ENCODE measurements at regions not wholly inside any gene's neighbourhood (a gene's known extent, or its start where the extent isn't known, plus 50 kb on each side); places are given as distances from the start of the nearest gene placed in this dataset.
"Not testable (repeated sequence)": the region's sequence is repeated elsewhere in the genome, so short reads cannot be mapped to it uniquely, and the experiment has no call there.

GRCh38 chr5:8731110-8731509 is 814.8 kb downstream of the SEMA5A start:
- not testable (repeated sequence) for DNase-seq

DNA sequence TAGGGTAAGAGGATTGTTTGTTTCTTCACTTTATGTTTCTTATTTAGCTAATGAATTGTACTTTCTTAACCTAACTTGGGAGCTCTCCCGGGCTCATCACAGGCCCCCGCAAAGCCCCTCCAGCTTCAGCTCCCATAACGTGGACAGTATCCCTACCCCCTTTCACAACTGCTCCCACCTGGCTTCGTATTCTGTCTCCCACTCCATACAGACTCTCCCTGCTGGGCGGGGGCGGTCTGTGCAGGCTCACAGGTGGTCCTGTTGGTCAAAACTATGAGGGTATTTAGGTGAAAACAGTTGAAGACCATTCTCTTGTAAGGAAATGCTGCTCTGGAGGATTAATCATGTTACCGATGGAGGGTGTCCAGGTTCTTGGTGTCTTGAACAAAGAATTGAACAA is 805.3 kb downstream of the SEMA5A start:
- DNase-seq = no peak

DNA sequence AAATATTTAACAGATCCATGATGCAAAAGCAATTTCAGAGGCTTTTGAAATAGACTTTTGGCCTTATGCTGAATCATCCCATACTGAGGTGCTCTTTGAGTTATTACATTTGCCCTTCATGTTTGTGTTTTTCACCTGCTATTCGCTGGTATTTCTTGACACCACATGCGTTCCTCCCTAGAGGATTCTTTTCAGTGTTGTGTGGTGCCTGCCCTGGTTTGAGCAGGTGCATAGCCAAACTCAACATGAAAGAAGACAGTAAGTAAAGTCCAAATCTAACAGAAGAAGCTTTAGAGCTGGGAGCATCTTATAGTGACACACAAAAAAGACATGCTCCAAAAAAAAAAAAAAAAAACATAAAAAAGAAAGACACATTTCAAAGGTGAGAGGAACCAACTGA is 796.3 kb downstream of the SEMA5A start:
- DNase-seq = no peak

GRCh38 chr5:8750100-8750499 is 795.8 kb downstream of the SEMA5A start:
- DNase-seq = no peak

- no peak for DNase-seq
Observed at GRCh38 chr5:8751971-8752370, 793.9 kb downstream of the SEMA5A start.

DNA sequence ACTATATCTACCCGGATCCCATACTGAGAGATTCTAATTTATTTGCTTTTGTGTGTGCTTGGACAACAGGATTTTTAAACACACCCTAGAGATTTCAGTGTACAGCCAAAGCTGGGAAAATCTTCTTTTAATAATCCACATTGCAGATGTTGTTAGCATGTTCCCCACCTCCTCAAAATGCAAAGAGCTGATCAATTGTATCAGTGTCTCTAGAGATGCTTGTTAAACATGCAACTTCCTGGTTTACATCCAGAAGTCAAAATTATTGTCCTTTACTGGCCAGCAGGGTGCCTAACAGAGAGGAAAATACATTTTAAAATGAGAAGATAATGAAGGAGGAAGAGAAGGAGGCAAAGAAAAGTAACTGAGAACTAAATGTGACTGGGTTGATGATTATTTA is 793.3 kb downstream of the SEMA5A start:
- no peak for DNase-seq

DNA sequence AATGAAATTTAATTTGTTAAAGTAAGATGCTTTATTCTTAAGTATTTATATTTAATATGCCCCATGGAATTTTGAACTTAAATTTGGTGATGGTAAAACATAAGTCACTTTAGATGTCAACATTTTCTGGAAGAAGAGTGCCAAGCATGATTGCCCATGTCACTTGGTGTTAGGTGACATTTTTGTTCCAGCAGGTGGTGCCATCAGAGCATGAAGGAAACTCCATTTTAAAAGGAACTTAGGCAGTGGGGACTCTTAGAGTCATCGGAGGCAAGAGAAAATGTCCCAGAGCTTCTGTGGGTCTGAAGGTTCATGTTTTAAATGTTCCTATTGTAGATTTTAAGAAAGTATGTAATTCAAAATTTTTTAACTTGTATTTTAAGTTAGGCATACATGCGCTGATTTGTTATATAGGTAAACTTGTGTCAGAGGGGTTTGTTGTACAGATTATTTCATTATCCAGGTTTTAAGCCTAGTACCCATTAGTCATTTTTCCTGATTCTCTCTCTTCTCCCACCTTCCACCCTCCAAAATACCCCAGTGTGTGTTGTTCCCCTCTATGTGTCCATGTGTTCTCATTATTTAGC is 789.3 kb downstream of the SEMA5A start:
- DNase-seq = peak; percentile 6

DNA sequence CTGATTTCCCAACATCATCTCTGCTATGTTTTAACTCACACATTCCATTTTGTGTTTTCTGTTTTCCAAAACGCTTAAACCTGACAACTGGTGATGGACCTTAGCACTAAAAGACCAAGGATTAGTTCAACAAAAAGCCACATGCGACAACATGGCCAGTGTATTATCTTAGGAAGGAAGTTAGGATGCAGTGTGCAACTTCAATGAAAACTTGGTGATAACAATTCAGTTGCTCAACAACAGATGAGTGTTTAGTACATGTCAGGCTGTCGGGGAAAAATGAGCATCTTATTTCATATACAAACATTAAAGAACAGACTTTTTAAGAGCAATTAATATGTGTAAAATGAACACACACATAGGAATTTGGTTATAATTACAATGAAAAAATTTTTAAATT is 780.0 kb downstream of the SEMA5A start:
- no peak for DNase-seq

GRCh38 chr5:8766448-8766847 is 779.4 kb downstream of the SEMA5A start:
- DNase-seq = no peak

DNA sequence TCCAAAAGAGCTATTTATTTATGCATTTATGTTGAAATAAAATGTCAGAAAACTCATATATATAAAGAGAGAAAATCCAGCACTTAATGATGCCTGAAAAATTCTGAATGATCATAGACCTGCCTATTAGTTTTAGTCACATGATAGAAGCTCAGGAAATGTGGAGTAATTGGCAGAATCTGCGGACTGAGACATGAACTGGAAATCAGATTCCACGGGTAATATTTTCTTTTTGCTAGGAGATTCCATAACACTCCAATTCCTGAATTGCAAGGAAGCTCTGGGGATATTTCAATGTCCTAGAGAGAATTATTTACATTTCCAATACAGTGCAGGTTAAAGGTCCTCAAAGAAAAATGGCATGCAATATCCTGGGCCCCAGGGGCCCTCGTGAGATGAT is 778.8 kb downstream of the SEMA5A start:
- DNase-seq = no peak

GRCh38 chr5:8767746-8768145 is 778.1 kb downstream of the SEMA5A start:
- DNase-seq = no peak

DNA sequence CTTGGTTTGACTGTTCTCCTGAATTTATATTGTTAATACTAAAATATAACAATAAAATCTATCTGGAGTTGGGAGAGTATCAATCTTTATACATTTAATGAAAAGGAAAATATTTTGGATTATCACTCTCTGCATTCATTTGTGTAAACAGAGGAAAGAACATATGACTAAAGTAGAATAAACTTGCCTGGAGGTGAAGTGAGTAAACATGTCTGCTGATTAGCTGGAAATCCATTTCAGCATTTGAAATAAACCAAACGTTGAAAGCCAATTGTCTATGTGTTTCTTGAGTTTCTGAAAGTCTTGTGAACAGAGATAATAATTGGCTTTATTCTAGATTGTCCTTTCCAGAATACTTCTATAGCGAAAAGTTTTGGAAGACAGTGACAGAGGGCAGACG is 776.2 kb downstream of the SEMA5A start:
- no peak for DNase-seq

- no peak for DNase-seq
Observed at GRCh38 chr5:8770431-8770830, 775.4 kb downstream of the SEMA5A start.

DNA sequence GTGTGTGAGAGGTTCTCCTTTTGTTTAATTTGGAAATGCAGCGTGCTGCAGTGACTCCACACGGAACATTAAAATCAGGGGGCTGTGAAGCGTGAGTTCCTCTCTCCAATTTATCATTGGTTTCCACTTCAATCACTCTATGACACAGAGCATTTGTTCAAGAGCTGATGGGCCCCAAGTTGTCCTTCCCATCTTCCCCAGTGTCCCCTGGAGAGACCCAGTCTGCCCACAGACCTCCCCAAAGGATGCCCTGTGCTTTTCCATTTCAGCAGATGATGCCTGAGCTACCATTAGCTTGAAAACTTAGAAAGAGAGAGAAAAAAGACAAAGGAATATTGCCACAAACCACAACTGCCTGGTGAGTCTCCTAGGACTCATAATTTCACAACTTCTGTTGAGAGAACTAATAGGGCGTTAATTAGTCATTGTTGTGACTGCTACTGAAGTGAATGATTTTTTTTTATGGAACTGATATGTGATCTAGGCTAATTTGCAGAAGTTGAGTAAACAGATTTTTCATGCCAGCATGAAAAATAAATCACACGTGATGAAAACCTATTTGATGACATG is 772.7 kb downstream of the SEMA5A start:
- DNase-seq = no peak

- no peak for DNase-seq
Observed at GRCh38 chr5:8784692-8785091, 761.2 kb downstream of the SEMA5A start.

GRCh38 chr5:8788246-8788645 is 757.6 kb downstream of the SEMA5A start:
- no peak for DNase-seq

DNA sequence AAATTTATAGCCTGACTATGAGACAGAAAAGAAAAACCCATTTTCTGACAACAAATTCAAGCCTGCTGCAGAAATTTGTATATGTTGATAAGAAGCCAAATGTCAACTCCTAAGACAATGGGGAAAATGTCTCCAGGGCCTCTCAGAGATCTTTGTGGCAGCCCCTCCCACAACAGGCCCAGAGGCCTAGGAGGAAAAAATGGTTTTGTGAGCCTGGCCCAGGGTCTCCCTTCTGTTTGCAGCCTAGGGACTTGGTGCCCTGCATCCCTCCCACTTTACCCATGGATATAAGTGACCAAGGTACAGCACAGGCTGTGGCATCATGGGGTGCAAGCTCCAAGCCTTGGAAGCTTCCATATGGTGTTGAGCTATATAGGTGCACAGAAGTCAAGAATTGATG is 740.2 kb downstream of the SEMA5A start:
- DNase-seq = no peak

DNA sequence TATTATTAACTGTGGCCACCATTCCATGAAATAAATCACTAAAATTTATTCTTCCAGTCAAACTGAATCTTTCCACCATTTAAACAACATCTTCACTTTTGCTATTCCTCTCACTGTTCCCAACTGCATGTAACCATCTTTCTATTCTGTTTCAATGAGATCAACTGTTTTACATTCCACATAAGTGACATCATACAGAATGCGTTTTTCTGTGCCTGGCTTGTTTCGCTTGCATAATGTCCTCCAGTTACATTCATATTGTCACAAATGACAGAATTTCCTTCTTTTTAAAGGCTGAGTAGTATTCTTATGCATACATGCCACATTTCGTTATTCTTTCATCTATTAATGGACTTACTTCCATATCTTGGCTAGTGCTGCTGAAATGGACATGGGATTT is 738.2 kb downstream of the SEMA5A start:
- no peak for DNase-seq

- no peak for DNase-seq
Observed at GRCh38 chr5:8811581-8811980, 734.3 kb downstream of the SEMA5A start.

- DNase-seq = no peak
Observed at GRCh38 chr5:8813180-8813579, 732.7 kb downstream of the SEMA5A start.

DNA sequence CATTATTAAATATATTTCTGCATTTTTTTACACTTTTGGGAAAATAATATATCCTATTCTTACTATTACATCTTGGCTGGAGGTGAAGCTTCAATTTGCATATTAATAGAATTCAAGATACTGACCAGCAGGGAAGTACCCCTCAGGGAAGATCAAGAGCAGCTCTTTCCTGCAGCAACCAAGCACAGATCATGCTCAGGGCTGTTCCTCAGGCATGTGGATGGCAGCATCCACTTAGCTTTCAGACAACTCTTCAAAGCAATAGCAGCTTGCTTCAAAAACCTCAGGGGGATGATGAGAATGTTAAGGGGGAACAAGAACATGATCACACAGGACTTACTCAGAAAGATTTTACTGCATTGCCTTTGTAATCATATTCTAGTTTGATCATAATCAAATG is 731.8 kb downstream of the SEMA5A start:
- no peak for DNase-seq

- DNase-seq = no peak
Observed at GRCh38 chr5:8824371-8824770, 721.5 kb downstream of the SEMA5A start.

- DNase-seq = no peak
Observed at GRCh38 chr5:8825139-8825757, 720.6 kb downstream of the SEMA5A start.

DNA sequence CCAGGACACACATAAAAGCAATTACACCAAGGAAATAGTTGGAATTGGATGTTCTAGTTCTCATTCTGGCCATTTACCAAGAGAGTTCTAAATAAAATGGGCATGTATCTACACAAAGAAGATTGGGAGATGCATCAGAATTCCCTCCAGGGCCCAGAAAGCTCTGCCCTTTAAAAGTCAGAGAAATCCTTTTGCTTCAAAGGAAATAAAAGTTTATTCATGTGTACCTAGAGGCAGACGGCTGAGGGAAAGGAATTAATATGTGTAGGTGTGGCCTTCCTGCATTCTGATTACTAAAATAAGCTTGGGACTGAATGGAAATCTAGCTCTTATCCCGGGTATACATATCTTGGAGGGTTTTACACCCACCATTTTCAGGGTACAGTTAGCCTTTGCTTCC is 719.4 kb downstream of the SEMA5A start:
- no peak for DNase-seq

- no peak for DNase-seq
Observed at GRCh38 chr5:8827696-8828095, 718.2 kb downstream of the SEMA5A start.

Measured in NCI-H2029 treated with DMSO at 0.1 percent for 48 hours (cell line).